Ovary (tissue), 7 donors: ENCODE measurements at regions not wholly inside any gene's neighbourhood (a gene's known extent, or its start where the extent isn't known, plus 50 kb on each side); places are given as distances from the start of the nearest gene placed in this dataset. TPM values are rescaled to one million over a fixed set of nuclear protein-coding genes. Genes with fewer than 3 reads are reported as not detected.

Experiments used
- DNase-seq, 5 donors: peaks; one replicate each; pipeline ENCODE4 v3.0.0-alpha.2; 2019 to 2020
- H3K27ac ChIP-seq, 2 donors: fragments of 200-600 bp; one replicate each; pipeline versions ENCODE4 v1.5.1 to v1.8.0; 2019 to 2022
- H3K27me3 ChIP-seq: fragments of 200-600 bp; one replicate; pipeline ENCODE4 v1.8.0; 2022
- H3K36me3 ChIP-seq: fragments of 200-600 bp; sonication (generic); one replicate; pipeline ENCODE4 v1.5.1; 2019
- H3K4me1 ChIP-seq: one replicate; pipeline ENCODE4 v1.8.1; 2013; ENCODE audit warnings: mild to moderate bottlenecking, moderate library complexity; ENCODE audit not compliant: insufficient read depth
- H3K4me3 ChIP-seq: fragments of 200-600 bp; sonication (generic); one replicate; pipeline ENCODE4 v1.5.1; 2017
- H3K9me3 ChIP-seq, 2 donors: fragments of 200-600 bp in 1 of 2; sonication (generic) in 1 of 2; one replicate each; pipeline versions ENCODE4 v1.5.1 to v1.8.1; 2013 to 2019; ENCODE audit warnings: mild to moderate bottlenecking in 1 of 2, moderate library complexity in 1 of 2
- EP300 ChIP-seq: sonication (generic); formaldehyde crosslinking; IDR thresholded peaks from one replicate; pipeline ENCODE4 v1.6.1; 2017; ENCODE audit warnings: antibody characterized with exemption
- POLR2A ChIP-seq: fragments of 450-650 bp; IDR thresholded peaks from one replicate; pipeline ENCODE4 v1.6.1; 2017; ENCODE audit warnings: antibody characterized with exemption, mild to moderate bottlenecking, moderate library complexity
- WGBS, 3 donors: extraction: QIAGEN DNeasy Blood & Tissue Kit in 1 of 3; methylation state at CpG; one replicate each; pipeline versions ENCODE4 v1.1.5 to v1.1.7; 2013 to 2017; 5-methylcytosine and 5-hydroxymethylcytosine counted together
- intact Hi-C, 4 donors: fragments of 100-400 bp; cut with DNase I; formaldehyde crosslinking; loops; one replicate each; pipeline versions ENCODE4 v1.11.0 to v1.15.1; 2022 to 2023
- small RNA-seq: library from RNA; depleted of rRNA; stranded (forward); fragments of <200 nt; gene quantifications from one replicate; pipeline ENCODE3, GENCODE V24; 2016
- TF ChIP-seq, protein P1 (sequence below), 3 donors: fragments of 450-650 bp in 2 of 3; fragments of 200-600 bp in 1 of 3; IDR thresholded peaks; one replicate each; pipeline versions ENCODE4 v1.5.1 to v1.8.0; 2016 to 2022; ENCODE audit warnings: antibody characterized with exemption in 3 of 3, mild to moderate bottlenecking in 1 of 3
- donor health status: DM: no; HTN: no; CAD: no; lungs with moderate emphysema.
- donor health status: DM: no; HTN: no; CAD: no.
- donor health status: Bipolar disorder and iron deficiency.
- donor health status: DM: no; HTN: no; CAD: no.
- donor health status: DM: yes; HTN: yes; CAD: no.

GRCh38 chr5:25850581-25850980 lies 1187.8 kb downstream of the CDH9 start:
- no peak overlapping the region for H3K4me3 ChIP-seq
- H3K36me3 ChIP-seq: no peaks in the 10 kb centered on the region
- H3K27ac ChIP-seq: no peak overlapping the region
- no peak for DNase-seq
- intact Hi-C loops: no loop called here
- no peak for TF ChIP-seq EP300
- no peak for TF ChIP-seq POLR2A
- TF ChIP-seq, protein P1, sequence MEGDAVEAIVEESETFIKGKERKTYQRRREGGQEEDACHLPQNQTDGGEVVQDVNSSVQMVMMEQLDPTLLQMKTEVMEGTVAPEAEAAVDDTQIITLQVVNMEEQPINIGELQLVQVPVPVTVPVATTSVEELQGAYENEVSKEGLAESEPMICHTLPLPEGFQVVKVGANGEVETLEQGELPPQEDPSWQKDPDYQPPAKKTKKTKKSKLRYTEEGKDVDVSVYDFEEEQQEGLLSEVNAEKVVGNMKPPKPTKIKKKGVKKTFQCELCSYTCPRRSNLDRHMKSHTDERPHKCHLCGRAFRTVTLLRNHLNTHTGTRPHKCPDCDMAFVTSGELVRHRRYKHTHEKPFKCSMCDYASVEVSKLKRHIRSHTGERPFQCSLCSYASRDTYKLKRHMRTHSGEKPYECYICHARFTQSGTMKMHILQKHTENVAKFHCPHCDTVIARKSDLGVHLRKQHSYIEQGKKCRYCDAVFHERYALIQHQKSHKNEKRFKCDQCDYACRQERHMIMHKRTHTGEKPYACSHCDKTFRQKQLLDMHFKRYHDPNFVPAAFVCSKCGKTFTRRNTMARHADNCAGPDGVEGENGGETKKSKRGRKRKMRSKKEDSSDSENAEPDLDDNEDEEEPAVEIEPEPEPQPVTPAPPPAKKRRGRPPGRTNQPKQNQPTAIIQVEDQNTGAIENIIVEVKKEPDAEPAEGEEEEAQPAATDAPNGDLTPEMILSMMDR (IDR thresholded peaks at IDR 0.05): no peak
- H3K4me1 ChIP-seq: no peaks in the 10 kb centered on the region
- no peaks in the 10 kb centered on the region for H3K9me3 ChIP-seq
- H3K27me3 ChIP-seq: no peaks in the 10 kb centered on the region
- WGBS, 3 donors: 27 to 55% (median 32%) methylated on average over 5 of the region's 5 CpGs

DNA sequence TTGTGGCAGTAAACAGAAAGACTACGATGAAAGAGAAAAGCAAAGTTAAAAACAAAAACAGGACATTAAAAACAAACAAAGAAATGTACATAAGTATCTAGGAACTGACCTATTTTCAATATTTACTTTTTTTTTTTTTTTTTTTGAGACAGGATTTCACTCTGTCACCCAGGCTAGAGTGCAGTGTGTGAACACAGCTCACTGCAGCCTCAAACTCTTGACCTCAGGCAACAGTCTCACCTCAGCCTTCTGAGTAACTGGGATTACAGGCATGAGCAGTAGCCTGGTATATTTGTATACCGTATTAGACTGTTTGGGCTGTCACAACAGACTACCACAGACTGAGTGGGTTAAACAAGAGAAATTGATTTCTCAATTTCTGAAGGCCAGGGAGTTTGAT lies 1189.1 kb downstream of the CDH9 start:
- 74 to 79% (median 77%) methylated on average over 2 of the region's 2 CpGs for WGBS, 3 donors
- H3K27ac ChIP-seq: no peak overlapping the region
- intact Hi-C loops: no loop called here
- H3K4me3 ChIP-seq: no peak overlapping the region
- no peaks in the 10 kb centered on the region for H3K4me1 ChIP-seq
- H3K27me3 ChIP-seq: no peaks in the 10 kb centered on the region
- no peaks in the 10 kb centered on the region for H3K9me3 ChIP-seq
- TF ChIP-seq POLR2A: no peak
- TF ChIP-seq, protein P1 (IDR thresholded peaks at IDR 0.05): no peak
- TF ChIP-seq EP300: no peak
- no peak for DNase-seq
- H3K36me3 ChIP-seq: no peaks in the 10 kb centered on the region

DNA sequence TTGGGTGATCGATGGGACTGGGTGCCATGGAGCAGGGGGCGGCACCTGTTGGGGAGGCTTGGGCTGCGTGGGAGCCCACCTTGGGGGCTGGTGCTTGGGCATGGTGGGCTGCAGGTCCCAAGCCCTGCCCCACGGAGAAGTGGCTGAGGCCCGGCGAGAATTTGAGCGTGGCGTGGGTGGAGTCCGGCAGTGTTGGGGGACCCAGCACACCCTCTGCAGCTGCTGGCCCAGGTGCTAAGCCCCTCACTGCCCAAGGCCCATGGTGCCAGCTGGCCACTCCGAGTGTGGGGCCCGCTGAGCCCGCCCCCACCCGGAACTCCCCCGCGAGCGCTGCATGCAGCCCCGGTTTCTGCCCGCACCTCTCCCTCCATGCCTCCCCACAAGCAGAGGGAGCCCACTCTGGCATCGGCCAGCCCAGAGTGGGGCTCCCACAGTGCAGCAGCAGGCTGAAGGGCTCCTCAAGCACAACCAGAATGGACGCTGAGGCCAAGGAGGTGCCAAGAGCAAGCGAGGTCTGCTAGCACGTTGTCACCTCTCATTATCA lies 1178.6 kb upstream of the CDH10 start:
- Histone ChIP-seq H3K27ac (no peak overlapping the region), H3K27me3 (no peaks in the 10 kb centered on the region), H3K4me1 (no peaks in the 10 kb centered on the region), H3K36me3 (no peaks in the 10 kb centered on the region), H3K4me3 (no peak overlapping the region), H3K9me3 (no peaks in the 10 kb centered on the region)
- peak in 1 of 5 donors; percentile 9 for DNase-seq
- 91 to 95% (median 94%) methylated on average over 13 to 22 of the region's 22 CpGs for WGBS, 3 donors
- TF ChIP-seq, protein P1 (IDR thresholded peaks at IDR 0.05): no peak
- TF ChIP-seq POLR2A (no peak), EP300 (no peak)
- intact Hi-C loops: no loop called here

Small RNA genes in the stretch of these regions (small RNA-seq; reads per million reads assigned to genes)
- gene AC113347.2 (not detected), gene AC113347.3 (not detected), gene RNU4-43P (not detected)
